ENCODE measurements at regions not wholly inside any gene's neighbourhood (a gene's known extent, or its start where the extent isn't known, plus 50 kb on each side); places are given as distances from the start of the nearest gene placed in this dataset.

DNA sequence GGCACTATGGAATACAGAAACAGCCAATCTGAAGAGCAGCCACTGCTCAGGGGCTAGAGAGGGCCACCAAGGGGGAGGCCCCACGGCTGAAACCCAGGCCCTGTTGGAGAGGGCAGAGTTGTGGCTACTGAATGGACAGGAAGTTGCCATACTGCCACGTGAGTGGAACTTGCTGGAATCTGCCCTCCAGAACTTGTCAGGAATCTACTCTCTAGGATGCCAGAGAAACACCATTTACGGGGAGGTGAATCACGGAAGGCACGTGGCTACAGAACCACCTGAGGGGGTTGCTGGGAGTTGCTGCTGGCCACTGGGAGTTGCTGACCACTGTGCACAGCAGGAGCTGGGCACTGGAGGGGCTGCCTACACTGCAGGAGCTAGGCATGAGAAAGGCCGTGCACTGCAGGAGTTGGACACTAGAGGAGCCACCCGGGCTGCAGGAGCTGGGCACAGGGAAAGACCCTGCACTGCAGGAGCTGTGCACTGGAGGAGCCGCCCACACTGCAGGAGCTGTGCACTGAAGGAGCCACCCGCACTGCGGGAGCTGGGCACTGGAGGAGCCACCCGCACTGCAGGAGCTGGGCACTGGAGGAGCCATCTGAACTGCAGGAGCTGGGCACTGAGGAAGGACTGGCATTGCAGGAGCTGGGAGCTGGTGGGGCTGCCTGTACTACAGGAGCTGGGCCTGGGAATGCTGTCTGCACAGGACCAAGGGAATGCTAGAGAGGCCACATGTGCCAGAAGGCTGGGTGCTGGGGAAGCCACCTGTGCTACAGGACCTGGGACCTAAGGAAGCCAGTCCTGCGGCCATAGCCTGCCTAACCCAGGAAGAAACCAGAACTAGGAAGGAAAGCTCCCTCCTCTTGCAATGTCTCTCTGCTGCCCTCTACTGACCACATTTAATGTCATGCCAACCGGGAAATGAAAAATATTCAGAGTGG, 343.4 kb downstream of the MATN1 start:
- Histone ChIP-seq H3K27me3 (ENCODE audit: insufficient read depth, low read length) (peaks cover 7% of the 10 kb centered on the region), H3K4me3 (ENCODE audit: low read depth, low read length) (no peak overlapping the region), H2AFZ (ENCODE audit: low read length, unreplicated experiment) (no peak overlapping the region), H3K36me3 (ENCODE audit: insufficient read depth, low read length) (no peaks in the 10 kb centered on the region), H3K79me2 (ENCODE audit: control insufficient read depth, insufficient read depth, low read length, unreplicated experiment) (no peaks in the 10 kb centered on the region), H3K27ac (ENCODE audit: low read depth, low read length) (no peak overlapping the region), H3K4me1 (ENCODE audit: control insufficient read depth, insufficient read depth, low read length, unreplicated experiment) (peaks cover 6% of the 10 kb centered on the region)

DNA sequence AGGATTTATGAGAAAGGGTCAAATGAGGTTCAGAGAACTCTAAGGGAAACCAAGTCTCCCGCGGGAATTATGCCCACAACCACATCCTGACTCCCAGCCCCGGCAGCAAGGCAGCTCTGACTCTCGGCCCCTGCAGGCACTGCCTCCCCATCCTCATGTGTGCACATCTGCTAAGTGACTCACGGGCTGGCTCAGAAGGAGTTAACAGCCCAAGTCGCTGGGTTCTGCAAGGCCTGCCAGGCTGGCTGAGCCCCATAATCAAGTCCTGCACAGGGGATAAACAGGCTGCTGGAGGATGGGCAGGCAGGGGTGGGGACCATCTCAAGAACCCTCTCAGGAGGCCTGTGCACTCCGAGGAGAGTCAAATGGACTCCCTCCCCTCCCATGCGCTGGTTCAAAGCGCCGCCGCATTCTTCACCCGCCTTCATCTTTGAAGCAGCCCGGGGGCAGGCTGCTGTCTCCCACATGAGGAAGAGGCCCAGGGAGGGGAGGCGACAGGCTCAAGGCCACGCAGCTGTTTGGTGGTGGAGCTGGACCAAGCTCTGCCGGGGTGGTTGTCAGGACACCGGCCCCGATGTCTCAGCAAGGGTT, 344.3 kb downstream of the MATN1 start:
- Histone ChIP-seq H3K27me3 (ENCODE audit: insufficient read depth, low read length) (peaks cover 7% of the 10 kb centered on the region), H2AFZ (ENCODE audit: low read length, unreplicated experiment) (no peak overlapping the region), H3K36me3 (ENCODE audit: insufficient read depth, low read length) (no peaks in the 10 kb centered on the region), H3K4me1 (ENCODE audit: control insufficient read depth, insufficient read depth, low read length, unreplicated experiment) (peaks cover 6% of the 10 kb centered on the region), H3K27ac (ENCODE audit: low read depth, low read length) (no peak overlapping the region), H3K79me2 (ENCODE audit: control insufficient read depth, insufficient read depth, low read length, unreplicated experiment) (no peaks in the 10 kb centered on the region), H3K4me3 (ENCODE audit: low read depth, low read length) (no peak overlapping the region)

DNA sequence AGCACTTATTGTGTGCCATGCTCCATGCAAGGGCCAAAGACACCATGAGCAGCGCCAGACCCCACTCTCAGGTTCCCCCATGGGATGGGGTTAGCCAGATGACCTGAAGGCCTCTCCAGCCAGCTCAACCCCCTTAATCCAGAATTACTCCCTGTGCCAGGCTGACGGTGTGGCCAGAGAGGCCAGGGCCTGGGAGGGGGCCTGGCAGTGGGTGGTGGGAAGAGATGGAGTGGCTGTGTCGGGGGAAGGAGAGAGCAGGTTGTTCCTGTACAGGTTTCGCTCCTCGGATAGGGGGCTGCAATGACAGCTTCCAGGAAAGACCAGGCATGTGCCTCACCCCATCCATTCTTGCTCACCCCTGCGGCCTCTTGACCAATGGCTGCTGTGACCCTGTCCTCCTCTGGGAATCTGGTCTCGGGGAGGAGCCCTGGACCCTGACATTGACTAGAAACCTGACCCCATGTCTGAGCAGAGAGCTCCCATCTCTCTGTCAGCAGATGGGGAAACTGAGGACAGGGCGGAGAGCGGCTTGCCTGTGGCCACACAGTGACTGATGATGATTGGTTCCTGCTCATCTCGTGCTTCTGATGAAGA, 345.3 kb downstream of the MATN1 start:
- Histone ChIP-seq H3K27ac (ENCODE audit: low read depth, low read length) (no peak overlapping the region), H3K79me2 (ENCODE audit: control insufficient read depth, insufficient read depth, low read length, unreplicated experiment) (no peaks in the 10 kb centered on the region), H3K27me3 (ENCODE audit: insufficient read depth, low read length) (peaks cover 7% of the 10 kb centered on the region), H3K4me1 (ENCODE audit: control insufficient read depth, insufficient read depth, low read length, unreplicated experiment) (peaks cover 6% of the 10 kb centered on the region), H3K4me3 (ENCODE audit: low read depth, low read length) (no peak overlapping the region), H2AFZ (ENCODE audit: low read length, unreplicated experiment) (no peak overlapping the region), H3K36me3 (ENCODE audit: insufficient read depth, low read length) (no peaks in the 10 kb centered on the region)

DNA sequence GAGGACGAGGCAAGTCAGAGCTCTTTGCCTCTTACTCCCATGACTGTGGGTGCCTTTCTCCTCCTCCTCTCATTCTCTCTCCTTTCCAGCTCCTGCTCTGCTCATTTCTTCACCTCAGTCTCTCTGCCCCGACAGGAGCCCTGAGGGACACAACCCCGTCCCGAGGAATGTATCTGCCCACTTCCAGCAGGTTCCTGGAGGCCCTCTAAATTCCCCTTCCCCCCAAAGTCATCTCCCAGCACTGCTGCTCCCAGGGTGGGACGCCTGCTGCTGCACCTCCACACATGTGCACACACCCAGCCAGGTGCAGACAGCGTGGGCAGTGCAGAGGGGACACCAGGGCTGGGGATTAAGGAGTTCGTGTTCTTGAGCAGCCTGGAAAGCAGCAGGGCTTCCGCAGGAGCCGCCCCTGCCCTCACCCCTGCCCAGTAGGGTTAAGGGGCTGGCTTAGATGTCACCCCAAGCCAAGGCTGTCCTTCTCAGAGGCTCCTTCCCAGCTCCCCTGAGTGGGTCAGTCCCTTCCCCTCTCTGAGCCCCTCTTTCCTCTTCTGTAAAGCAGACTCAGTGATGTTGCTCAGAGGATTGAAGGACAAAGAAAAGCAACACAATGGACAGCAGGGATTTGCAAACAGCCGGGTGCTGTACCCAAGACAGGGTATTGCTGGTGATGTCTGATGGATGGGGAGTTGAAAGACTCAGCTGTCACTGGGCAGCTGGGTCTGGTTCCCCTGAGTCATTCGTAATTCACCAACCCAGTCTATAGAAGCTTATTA, 346.0 kb downstream of the MATN1 start:
- Histone ChIP-seq H3K27ac (ENCODE audit: low read depth, low read length) (no peak overlapping the region), H3K4me1 (ENCODE audit: control insufficient read depth, insufficient read depth, low read length, unreplicated experiment) (peaks cover 6% of the 10 kb centered on the region), H3K36me3 (ENCODE audit: insufficient read depth, low read length) (no peaks in the 10 kb centered on the region), H2AFZ (ENCODE audit: low read length, unreplicated experiment) (no peak overlapping the region), H3K79me2 (ENCODE audit: control insufficient read depth, insufficient read depth, low read length, unreplicated experiment) (no peaks in the 10 kb centered on the region), H3K4me3 (ENCODE audit: low read depth, low read length) (no peak overlapping the region), H3K27me3 (ENCODE audit: insufficient read depth, low read length) (peaks cover 7% of the 10 kb centered on the region; the same call in 1 of the 2 replicates)

DNA sequence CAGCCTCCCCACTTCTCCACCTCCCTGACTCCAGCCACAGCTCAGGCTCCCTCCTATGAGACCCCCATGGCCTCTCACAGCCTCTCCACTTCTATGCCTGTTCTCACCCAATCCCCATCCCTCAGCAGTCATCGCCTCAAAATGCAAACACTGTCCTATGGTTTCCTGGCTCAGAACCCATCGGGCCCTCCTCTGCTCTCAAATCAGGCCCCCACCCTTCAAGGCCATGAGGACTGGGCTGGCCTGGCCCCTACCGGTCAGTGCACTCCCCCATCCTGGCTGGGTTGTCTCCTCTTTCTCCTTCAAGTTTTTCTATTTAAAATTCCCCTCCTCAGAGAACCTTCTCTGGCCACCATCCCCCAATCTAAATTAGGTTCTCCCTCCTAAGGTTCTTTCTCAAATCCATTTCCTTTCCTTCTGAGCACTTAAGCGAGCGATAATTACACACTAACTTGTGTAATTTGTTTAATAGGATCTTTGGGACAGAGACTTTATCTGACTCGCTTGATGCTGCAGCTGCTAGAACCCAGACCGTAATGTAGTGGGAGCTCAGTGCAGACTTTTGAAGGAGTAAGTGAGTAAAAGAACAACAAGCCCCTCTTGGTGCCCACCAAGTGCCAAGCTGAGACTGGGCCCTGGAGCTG, 347.2 kb downstream of the MATN1 start:
- no peaks in the 10 kb centered on the region for H3K79me2 ChIP-seq (ENCODE audit: control insufficient read depth, insufficient read depth, low read length, unreplicated experiment)
- no peak overlapping the region for H3K27ac ChIP-seq (ENCODE audit: low read depth, low read length)
- no peaks in the 10 kb centered on the region for H3K36me3 ChIP-seq (ENCODE audit: insufficient read depth, low read length)
- no peaks in the 10 kb centered on the region for H3K27me3 ChIP-seq (ENCODE audit: insufficient read depth, low read length)
- H3K4me1 ChIP-seq (ENCODE audit: control insufficient read depth, insufficient read depth, low read length, unreplicated experiment): peaks cover 6% of the 10 kb centered on the region
- no peak overlapping the region for H3K4me3 ChIP-seq (ENCODE audit: low read depth, low read length)
- no peak overlapping the region for H2AFZ ChIP-seq (ENCODE audit: low read length, unreplicated experiment)

DNA sequence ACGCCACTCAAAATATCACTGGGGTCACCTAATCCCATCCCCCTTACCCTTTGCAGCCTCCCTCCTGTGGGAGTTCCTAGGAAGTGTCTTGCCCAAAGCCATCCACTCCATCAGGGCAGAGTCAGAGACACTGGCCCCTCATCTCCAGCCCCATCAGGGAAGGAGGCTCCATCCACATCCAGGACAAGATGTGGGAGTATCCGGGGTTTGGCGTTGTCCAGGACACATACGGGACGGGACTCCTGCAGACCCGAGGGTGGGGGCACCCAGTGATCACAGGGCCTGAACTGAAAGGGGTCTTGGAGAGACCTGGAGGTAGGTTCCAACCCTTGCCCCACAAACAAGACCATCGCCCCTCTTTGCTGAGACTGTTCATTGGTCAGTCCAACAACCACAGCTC, 348.2 kb downstream of the MATN1 start:
- no peaks in the 10 kb centered on the region for H3K79me2 ChIP-seq (ENCODE audit: control insufficient read depth, insufficient read depth, low read length, unreplicated experiment)
- H3K27ac ChIP-seq (ENCODE audit: low read depth, low read length): no peak overlapping the region
- no peaks in the 10 kb centered on the region for H3K36me3 ChIP-seq (ENCODE audit: insufficient read depth, low read length)
- peaks cover 6% of the 10 kb centered on the region for H3K4me1 ChIP-seq (ENCODE audit: control insufficient read depth, insufficient read depth, low read length, unreplicated experiment)
- H3K27me3 ChIP-seq (ENCODE audit: insufficient read depth, low read length): no peaks in the 10 kb centered on the region
- H3K4me3 ChIP-seq (ENCODE audit: low read depth, low read length): no peak overlapping the region
- H2AFZ ChIP-seq (ENCODE audit: low read length, unreplicated experiment): no peak overlapping the region

DNA sequence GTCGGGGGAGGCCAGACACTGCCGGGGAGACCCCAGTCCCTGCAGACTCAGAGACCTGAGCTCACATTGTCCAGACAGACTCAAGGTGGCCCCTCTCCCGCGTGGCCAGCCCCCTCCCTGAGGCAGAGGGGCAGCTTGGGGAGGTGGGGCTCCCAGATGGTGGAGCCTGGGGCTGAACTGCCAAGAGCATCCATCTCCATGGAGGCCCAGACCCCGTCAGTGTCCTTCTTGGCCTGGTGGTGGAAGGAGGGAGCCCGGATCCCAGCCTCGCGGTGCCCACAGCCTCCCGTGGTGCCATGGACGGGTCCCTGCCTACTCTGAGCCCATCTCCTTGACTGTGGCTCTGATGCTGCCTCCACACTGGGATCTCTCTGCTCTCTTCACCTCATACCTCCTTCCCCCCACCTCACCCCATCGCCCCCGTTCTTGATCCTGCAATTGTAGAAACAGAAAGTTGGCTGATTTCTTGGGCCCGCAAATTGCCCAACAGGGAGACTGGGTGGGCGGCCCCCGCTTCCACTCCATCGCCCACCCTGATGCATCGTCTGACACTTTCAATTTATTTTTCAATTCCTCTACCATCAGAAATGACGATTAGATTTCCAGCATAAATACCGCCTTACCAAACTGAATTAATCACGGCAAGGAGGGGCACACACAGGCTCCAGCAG, 348.9 kb downstream of the MATN1 start:
- Histone ChIP-seq H3K79me2 (ENCODE audit: control insufficient read depth, insufficient read depth, low read length, unreplicated experiment) (no peaks in the 10 kb centered on the region), H3K27me3 (ENCODE audit: insufficient read depth, low read length) (no peaks in the 10 kb centered on the region), H3K36me3 (ENCODE audit: insufficient read depth, low read length) (no peaks in the 10 kb centered on the region), H3K27ac (ENCODE audit: low read depth, low read length) (no peak overlapping the region), H3K4me1 (ENCODE audit: control insufficient read depth, insufficient read depth, low read length, unreplicated experiment) (peaks cover 2% of the 10 kb centered on the region), H2AFZ (ENCODE audit: low read length, unreplicated experiment) (no peak overlapping the region), H3K4me3 (ENCODE audit: low read depth, low read length) (no peak overlapping the region)

DNA sequence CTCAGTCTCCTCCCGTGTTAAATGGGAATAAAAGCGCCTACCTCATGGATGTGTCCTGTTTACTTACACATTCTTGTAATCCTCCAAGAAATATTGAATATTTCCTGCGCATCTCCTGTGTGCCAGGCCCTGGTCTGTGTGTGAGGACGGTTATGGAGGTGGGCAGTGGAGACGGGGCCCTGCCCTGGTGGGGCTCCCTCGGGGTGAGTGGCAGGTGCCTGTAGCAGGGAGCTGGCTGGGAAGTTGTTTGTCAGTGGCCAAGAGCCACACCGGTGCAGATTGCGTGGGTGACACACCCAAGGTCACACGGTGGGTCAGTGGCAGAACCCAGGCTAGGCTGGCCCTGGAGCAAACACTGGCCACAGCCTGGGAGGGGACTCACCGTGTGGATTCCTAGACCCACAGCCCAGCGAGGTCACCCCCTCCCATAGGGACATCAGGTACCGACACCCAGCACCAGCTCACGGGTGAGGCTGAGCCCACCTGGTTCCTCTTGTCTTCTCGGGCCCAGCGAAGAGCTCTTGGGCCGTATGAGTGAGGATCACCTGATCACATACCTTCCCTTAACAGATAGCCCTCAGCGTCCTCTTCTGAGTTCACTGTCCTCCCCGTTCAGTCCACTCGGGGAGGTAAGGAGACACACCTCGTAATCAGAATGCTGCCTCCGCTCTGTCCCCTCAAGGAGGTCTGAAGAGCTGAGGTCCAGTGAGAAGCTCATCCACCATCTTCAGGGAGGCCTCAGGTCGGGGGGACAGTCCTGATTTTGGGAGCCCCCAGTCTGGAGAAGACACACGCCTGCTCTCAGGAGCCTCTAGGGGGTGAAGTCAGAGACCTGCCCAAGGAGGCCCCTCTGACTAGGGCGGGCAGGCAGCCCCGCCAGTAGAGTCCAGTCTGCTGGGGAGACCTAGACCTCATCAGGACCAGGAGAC, 349.6 kb downstream of the MATN1 start:
- H3K27me3 ChIP-seq (ENCODE audit: insufficient read depth, low read length): no peaks in the 10 kb centered on the region
- no peaks in the 10 kb centered on the region for H3K36me3 ChIP-seq (ENCODE audit: insufficient read depth, low read length)
- H3K4me3 ChIP-seq (ENCODE audit: low read depth, low read length): no peak overlapping the region
- H3K4me1 ChIP-seq (ENCODE audit: control insufficient read depth, insufficient read depth, low read length, unreplicated experiment): no peaks in the 10 kb centered on the region
- no peaks in the 10 kb centered on the region for H3K79me2 ChIP-seq (ENCODE audit: control insufficient read depth, insufficient read depth, low read length, unreplicated experiment)
- no peak overlapping the region for H3K27ac ChIP-seq (ENCODE audit: low read depth, low read length)
- no peak overlapping the region for H2AFZ ChIP-seq (ENCODE audit: low read length, unreplicated experiment)

DNA sequence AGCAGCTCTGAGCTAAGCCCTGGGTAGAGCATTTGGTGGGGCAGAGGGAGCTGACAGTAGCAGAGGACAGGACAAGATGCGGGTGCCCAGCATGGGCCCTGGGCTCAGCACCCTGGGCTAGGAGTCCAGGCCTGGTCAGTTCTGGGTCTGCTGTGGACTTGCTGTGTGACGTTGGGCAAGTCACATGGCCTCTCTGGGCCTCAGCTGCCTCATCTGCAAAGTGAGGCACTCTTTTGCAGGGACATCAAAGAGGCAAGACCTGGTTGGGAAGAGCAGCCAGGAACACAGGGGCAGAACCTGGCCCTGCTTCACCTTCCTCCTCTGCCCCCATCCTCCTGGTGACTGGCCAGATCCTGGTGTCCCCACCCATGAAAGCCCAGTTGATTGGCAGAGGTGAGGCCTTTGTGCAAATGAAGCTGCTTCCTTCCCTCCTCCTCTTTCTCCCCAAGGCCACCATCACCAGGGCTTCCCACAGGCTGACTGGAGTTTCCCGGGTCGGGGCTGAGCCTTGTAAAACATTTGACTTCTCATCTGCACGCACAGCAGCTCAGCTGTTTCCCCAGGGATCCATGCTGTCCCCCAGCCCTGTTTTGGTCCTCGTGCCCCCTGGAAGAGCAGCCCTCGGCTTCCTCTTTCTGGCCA, 350.5 kb downstream of the MATN1 start:
- Histone ChIP-seq H3K36me3 (ENCODE audit: insufficient read depth, low read length) (no peaks in the 10 kb centered on the region), H3K4me1 (ENCODE audit: control insufficient read depth, insufficient read depth, low read length, unreplicated experiment) (no peaks in the 10 kb centered on the region), H3K27ac (ENCODE audit: low read depth, low read length) (no peak overlapping the region), H3K4me3 (ENCODE audit: low read depth, low read length) (no peak overlapping the region), H2AFZ (ENCODE audit: low read length, unreplicated experiment) (no peak overlapping the region), H3K79me2 (ENCODE audit: control insufficient read depth, insufficient read depth, low read length, unreplicated experiment) (no peaks in the 10 kb centered on the region), H3K27me3 (ENCODE audit: insufficient read depth, low read length) (no peaks in the 10 kb centered on the region)

All from ACC112 (cell line).